ENCODE measurements at regions not wholly inside any gene's neighbourhood (a gene's known extent, or its start where the extent isn't known, plus 50 kb on each side); places are given as distances from the start of the nearest gene placed in this dataset.

DNA sequence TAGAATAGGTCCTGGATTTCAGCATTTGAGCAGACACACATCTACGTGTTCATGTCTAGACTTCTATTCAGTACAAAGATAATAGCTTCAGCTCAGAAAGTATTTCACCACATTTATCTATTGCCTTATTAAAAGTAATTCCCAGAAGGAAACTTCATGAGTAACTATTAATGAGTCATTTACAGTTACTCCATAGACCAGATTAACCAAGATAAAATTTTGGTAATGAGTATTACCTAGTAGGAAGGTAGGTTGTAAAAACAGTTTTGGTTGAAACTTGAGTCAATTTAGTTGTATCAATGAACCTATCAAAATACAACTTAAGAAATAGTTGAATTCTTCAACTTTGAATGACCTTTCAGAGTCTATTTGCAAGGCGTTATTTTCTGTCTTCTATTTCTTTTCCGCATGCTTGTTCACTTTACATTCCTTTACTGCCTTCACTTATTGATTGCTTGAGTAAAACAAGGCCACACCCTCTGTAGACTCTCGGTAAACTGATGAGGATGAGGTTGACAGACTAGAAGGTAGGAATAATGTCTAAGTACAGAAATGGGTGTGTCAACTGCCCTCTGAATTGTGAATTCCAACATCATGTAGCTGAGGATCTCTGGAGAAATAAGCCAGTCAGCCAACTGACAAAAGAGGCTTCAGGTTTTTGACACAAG lies 1165.6 kb upstream of the ZEB2 start:
- TF ChIP-seq, protein P1, sequence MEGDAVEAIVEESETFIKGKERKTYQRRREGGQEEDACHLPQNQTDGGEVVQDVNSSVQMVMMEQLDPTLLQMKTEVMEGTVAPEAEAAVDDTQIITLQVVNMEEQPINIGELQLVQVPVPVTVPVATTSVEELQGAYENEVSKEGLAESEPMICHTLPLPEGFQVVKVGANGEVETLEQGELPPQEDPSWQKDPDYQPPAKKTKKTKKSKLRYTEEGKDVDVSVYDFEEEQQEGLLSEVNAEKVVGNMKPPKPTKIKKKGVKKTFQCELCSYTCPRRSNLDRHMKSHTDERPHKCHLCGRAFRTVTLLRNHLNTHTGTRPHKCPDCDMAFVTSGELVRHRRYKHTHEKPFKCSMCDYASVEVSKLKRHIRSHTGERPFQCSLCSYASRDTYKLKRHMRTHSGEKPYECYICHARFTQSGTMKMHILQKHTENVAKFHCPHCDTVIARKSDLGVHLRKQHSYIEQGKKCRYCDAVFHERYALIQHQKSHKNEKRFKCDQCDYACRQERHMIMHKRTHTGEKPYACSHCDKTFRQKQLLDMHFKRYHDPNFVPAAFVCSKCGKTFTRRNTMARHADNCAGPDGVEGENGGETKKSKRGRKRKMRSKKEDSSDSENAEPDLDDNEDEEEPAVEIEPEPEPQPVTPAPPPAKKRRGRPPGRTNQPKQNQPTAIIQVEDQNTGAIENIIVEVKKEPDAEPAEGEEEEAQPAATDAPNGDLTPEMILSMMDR (IDR thresholded peaks at IDR 0.05), result no peak
- no peak for TF ChIP-seq POLR2A (IDR thresholded peaks at IDR 0.05)

All from testis (tissue), 2 donors.